Sigmoid colon (tissue), 6 donors: ENCODE measurements at regions not wholly inside any gene's neighbourhood (a gene's known extent, or its start where the extent isn't known, plus 50 kb on each side); places are given as distances from the start of the nearest gene placed in this dataset.
A peak's percentile ranks its signal among the peaks of the same experiment; 100 is the strongest.

Source experiments
- DNase-seq: peaks from one replicate; pipeline ENCODE4 v3.0.0-alpha.2; 2019
- H3K27ac ChIP-seq, 4 donors: fragments of 200-600 bp; sonication (generic); one replicate each; pipeline ENCODE4 v1.5.1; 2016 to 2019; ENCODE audit warnings: mild to moderate bottlenecking in 1 of 4
- H3K27me3 ChIP-seq, 3 donors: fragments of 200-600 bp; sonication (generic); one replicate each; pipeline ENCODE4 v1.5.1; 2019; ENCODE audit warnings: mild to moderate bottlenecking in 1 of 3
- H3K36me3 ChIP-seq, 4 donors: fragments of 200-600 bp; sonication (generic); one replicate each; pipeline ENCODE4 v1.5.1; 2016 to 2019
- H3K4me1 ChIP-seq, 4 donors: fragments of 200-600 bp; sonication (generic); one replicate each; pipeline ENCODE4 v1.5.1; 2017 to 2019
- H3K4me3 ChIP-seq, 4 donors: fragments of 200-600 bp; sonication (generic); one replicate each; pipeline ENCODE4 v1.5.1; 2017 to 2019; ENCODE audit warnings: mild to moderate bottlenecking in 2 of 4, moderate library complexity in 1 of 4
- H3K9me3 ChIP-seq, 4 donors: fragments of 200-600 bp in 3 of 4; sonication (generic) in 3 of 4; one replicate each; pipeline versions ENCODE4 v1.5.1 to v1.6.1; 2013 to 2019
- EP300 ChIP-seq, 4 donors: sonication (generic); formaldehyde crosslinking; IDR thresholded peaks; one replicate each; pipeline ENCODE4 v1.6.1; 2017; ENCODE audit warnings: antibody characterized with exemption in 4 of 4
- POLR2A ChIP-seq, 2 donors: fragments of 450-650 bp; IDR thresholded peaks; one replicate each; pipeline ENCODE4 v1.6.1; 2016; ENCODE audit warnings: antibody characterized with exemption in 2 of 2, mild to moderate bottlenecking in 2 of 2, moderate library complexity in 2 of 2
- POLR2AphosphoS5 ChIP-seq, 4 donors: sonication (generic); formaldehyde crosslinking; IDR thresholded peaks; one replicate each; pipeline ENCODE4 v1.6.1; 2017; ENCODE audit warnings: antibody characterized with exemption in 4 of 4
- WGBS, 2 donors: extraction: QIAGEN DNeasy Blood & Tissue Kit; methylation state at CpG; one replicate each; pipeline ENCODE4 v1.1.7; 2013; 5-methylcytosine and 5-hydroxymethylcytosine counted together
- intact Hi-C: fragments of 100-400 bp; cut with DNase I; formaldehyde crosslinking; loops from one replicate; pipeline ENCODE4 v1.15.1; 2023
- TF ChIP-seq, protein P1 (sequence below), 4 experiments: fragments of 450-650 bp in 3 of 4; fragments of 200-600 bp in 1 of 4; IDR thresholded peaks; one replicate each; pipeline ENCODE4 v1.5.1; 2016 to 2019; ENCODE audit warnings: antibody characterized with exemption in 4 of 4, mild to moderate bottlenecking in 3 of 4, moderate library complexity in 2 of 4
- donor health status: healthy with polysubstance abuse.
- donor health status: healthy.

- H3K4me1 ChIP-seq: peaks cover 0 to 16% (median 11%) of the 10 kb centered on the region in 4 donors
- 80 to 90% methylated on average over 14 of the region's 14 CpGs for WGBS, 2 donors
- H3K36me3 ChIP-seq: no peaks in the 10 kb centered on the region
- no peaks in the 10 kb centered on the region for H3K27me3 ChIP-seq
- no peak overlapping the region for H3K4me3 ChIP-seq
- DNase-seq: no peak
- peaks cover 0 to 3% (median 0%) of the 10 kb centered on the region in 4 donors for H3K9me3 ChIP-seq
- intact Hi-C loops: no loop called here
- TF ChIP-seq, protein P1, sequence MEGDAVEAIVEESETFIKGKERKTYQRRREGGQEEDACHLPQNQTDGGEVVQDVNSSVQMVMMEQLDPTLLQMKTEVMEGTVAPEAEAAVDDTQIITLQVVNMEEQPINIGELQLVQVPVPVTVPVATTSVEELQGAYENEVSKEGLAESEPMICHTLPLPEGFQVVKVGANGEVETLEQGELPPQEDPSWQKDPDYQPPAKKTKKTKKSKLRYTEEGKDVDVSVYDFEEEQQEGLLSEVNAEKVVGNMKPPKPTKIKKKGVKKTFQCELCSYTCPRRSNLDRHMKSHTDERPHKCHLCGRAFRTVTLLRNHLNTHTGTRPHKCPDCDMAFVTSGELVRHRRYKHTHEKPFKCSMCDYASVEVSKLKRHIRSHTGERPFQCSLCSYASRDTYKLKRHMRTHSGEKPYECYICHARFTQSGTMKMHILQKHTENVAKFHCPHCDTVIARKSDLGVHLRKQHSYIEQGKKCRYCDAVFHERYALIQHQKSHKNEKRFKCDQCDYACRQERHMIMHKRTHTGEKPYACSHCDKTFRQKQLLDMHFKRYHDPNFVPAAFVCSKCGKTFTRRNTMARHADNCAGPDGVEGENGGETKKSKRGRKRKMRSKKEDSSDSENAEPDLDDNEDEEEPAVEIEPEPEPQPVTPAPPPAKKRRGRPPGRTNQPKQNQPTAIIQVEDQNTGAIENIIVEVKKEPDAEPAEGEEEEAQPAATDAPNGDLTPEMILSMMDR (IDR thresholded peaks at IDR 0.05): no peak
- no peak for TF ChIP-seq POLR2AphosphoS5 (IDR thresholded peaks at IDR 0.05)
- TF ChIP-seq EP300 (IDR thresholded peaks at IDR 0.05): no peak
- no peak for TF ChIP-seq POLR2A (IDR thresholded peaks at IDR 0.05)
- no peak overlapping the region for H3K27ac ChIP-seq
These were observed 139.1 kb upstream of the C14orf180 start for GRCh38 chr14:104440297-104440956.

- H3K27ac ChIP-seq: no peak overlapping the region
- peaks cover 0 to 3% (median 0%) of the 10 kb centered on the region in 4 donors for H3K9me3 ChIP-seq
- no peak overlapping the region for H3K4me3 ChIP-seq
- DNase-seq: peak; percentile 57
- 85 to 89% methylated on average over 21 of the region's 21 CpGs for WGBS, 2 donors
- intact Hi-C loops: no loop called here
- no peaks in the 10 kb centered on the region for H3K27me3 ChIP-seq
- peaks cover 0 to 7% (median 4%) of the 10 kb centered on the region in 4 donors for H3K4me1 ChIP-seq
- TF ChIP-seq, protein P1 (IDR thresholded peaks at IDR 0.05): no peak
- TF ChIP-seq POLR2A (IDR thresholded peaks at IDR 0.05): no peak
- no peak for TF ChIP-seq EP300 (IDR thresholded peaks at IDR 0.05)
- TF ChIP-seq POLR2AphosphoS5 (IDR thresholded peaks at IDR 0.05): no peak
- H3K36me3 ChIP-seq: no peaks in the 10 kb centered on the region
These were observed 138.1 kb upstream of the C14orf180 start for GRCh38 chr14:104441275-104442106.

- Histone ChIP-seq H3K36me3 (no peaks in the 10 kb centered on the region), H3K9me3 (peaks cover 0 to 3% (median 0%) of the 10 kb centered on the region in 4 donors), H3K27ac (no peak overlapping the region), H3K4me1 (peaks cover 0 to under 1% (median 0%) of the 10 kb centered on the region in 4 donors), H3K4me3 (no peak overlapping the region), H3K27me3 (peaks cover 0 to 2% (median 0%) of the 10 kb centered on the region in 3 donors)
- WGBS, 2 donors: 83 to 84% methylated on average over 19 of the region's 19 CpGs
- intact Hi-C loops: no loop called here
- no peak for DNase-seq
- TF ChIP-seq EP300 (IDR thresholded peaks at IDR 0.05) (no peak), POLR2AphosphoS5 (IDR thresholded peaks at IDR 0.05) (no peak), POLR2A (IDR thresholded peaks at IDR 0.05) (no peak)
- TF ChIP-seq, protein P1 (IDR thresholded peaks at IDR 0.05): no peak
These were observed 137.4 kb upstream of the C14orf180 start for GRCh38 chr14:104442107-104442551.

DNA sequence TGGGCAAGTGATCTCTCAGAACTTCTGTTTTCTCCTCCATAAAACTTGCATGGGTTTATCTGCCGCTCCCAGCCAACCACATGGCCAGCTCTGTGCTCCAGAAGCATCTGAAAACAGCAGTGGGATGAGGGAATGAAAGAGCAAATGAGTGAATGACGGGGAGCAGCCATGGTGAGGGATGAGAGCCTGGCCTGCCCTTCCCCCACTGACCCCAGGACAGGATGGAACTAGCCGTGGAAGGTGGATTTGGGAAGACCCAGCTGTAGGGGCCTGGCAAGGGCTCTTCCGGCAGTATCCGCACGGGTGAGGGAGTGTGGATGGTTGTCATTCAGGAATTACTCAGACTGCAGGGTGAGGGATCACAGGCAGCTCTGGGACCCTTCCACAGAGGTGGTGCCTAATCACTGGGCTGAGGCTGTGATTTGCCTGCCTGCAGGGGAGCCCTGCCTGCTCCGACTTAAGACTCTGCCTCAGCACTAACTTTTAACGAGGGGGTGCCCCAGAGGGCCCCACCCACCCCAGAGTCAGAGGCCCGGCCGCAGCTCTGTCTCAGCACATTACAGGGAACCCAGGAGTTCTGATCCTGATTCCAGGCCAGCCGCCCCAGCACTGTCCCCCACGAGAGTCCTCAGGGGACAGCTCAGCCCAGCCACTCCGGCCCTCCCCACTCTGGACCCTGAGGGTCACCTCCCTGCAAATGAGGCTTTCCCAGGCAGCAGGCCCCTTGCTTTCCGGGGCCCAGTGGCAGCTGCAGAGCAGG, 136.8 kb upstream of the C14orf180 start:
- no peak for DNase-seq
- Histone ChIP-seq H3K27ac (no peak overlapping the region), H3K4me1 (no peaks in the 10 kb centered on the region), H3K9me3 (peaks cover 0 to 3% (median 0%) of the 10 kb centered on the region in 4 donors), H3K27me3 (peaks cover 0 to 7% (median 0%) of the 10 kb centered on the region in 3 donors), H3K4me3 (no peak overlapping the region), H3K36me3 (no peaks in the 10 kb centered on the region)
- WGBS, 2 donors: 67 to 76% methylated on average over 14 of the region's 14 CpGs
- TF ChIP-seq, protein P1 (IDR thresholded peaks at IDR 0.05): no peak
- TF ChIP-seq POLR2AphosphoS5 (IDR thresholded peaks at IDR 0.05): no peak
- TF ChIP-seq POLR2A (IDR thresholded peaks at IDR 0.05): no peak
- TF ChIP-seq EP300 (IDR thresholded peaks at IDR 0.05): no peak
- intact Hi-C loops: no loop called here
